SK-N-SH (cell line): ENCODE measurements at regions not wholly inside any gene's neighbourhood (a gene's known extent, or its start where the extent isn't known, plus 50 kb on each side); places are given as distances from the start of the nearest gene placed in this dataset.

Experiments
- CTCF ChIP-seq: fragments of 200-600 bp; sonication (generic); IDR thresholded peaks from 2 replicates; pipeline ENCODE4 v1.6.1; 2017; ENCODE audit warnings: antibody characterized with exemption, mild to moderate bottlenecking, moderate library complexity
- POLR2AphosphoS5 ChIP-seq: IDR thresholded peaks from 2 replicates; pipeline ENCODE4 v1.6.1; 2012; ENCODE audit warnings: low read depth, low read length
- RCOR1 ChIP-seq: fragments of 150-350 bp; IDR thresholded peaks from 2 replicates; pipeline ENCODE4 v1.6.1; 2017; ENCODE audit warnings: antibody characterized with exemption, low read length
- REST ChIP-seq: IDR thresholded peaks from 2 replicates; pipeline ENCODE4 v1.6.1; 2012; ENCODE audit warnings: mild to moderate bottlenecking, low read depth, low read length, moderate library complexity
- SIN3A ChIP-seq: IDR thresholded peaks from 2 replicates; pipeline ENCODE4 v1.6.1; 2012; ENCODE audit warnings: low read depth, mild to moderate bottlenecking, low read length, moderate library complexity, borderline replicate concordance
- SMC3 ChIP-seq: IDR thresholded peaks from 2 replicates; pipeline ENCODE4 v1.6.1; 2012; ENCODE audit warnings: low read depth, low read length, improper control_type of control experiment

- no peak for TF ChIP-seq POLR2AphosphoS5
- TF ChIP-seq CTCF, result no peak
- no peak for TF ChIP-seq SMC3
- no peak for TF ChIP-seq RCOR1
- no peak for TF ChIP-seq SIN3A
- TF ChIP-seq REST, result no peak
These were observed 241.4 kb downstream of the DOK5 start for GRCh38 chr20:54716790-54717189.
